WI38 (cell line): ENCODE measurements at regions not wholly inside any gene's neighbourhood (a gene's known extent, or its start where the extent isn't known, plus 50 kb on each side); places are given as distances from the start of the nearest gene placed in this dataset.

Experiments used
- H3K4me3 ChIP-seq: 2 replicates; pipeline ENCODE4 v1.5.1; 2011; ENCODE audit warnings: low read depth, mild to moderate bottlenecking, control low read depth, low read length
- TF ChIP-seq, protein P1 (sequence below): IDR thresholded peaks from 2 replicates; pipeline ENCODE4 v1.5.1; 2012; ENCODE audit warnings: low read depth, mild to moderate bottlenecking, control low read depth, low read length

DNA sequence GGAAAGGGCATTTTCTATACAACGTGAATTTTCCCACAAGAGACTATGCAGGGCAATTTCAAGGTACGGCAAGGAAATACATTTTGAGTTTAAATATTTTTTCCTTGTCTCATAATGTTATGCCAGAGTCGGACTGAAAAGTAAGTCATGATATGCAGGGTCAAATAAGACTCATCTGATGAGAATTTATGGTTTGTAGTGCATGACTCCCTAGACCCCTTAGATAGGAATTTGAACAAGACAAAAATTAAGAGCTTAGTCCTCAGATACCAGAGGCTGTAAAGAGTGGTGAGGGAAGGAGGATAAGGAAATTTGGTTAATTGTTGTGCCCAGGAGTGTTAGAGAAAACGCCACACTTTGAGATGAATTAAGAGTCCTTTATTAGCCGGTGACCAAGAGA, 616.6 kb downstream of the XPNPEP1 start:
- H3K4me3 ChIP-seq, result no peak overlapping the region
- TF ChIP-seq, protein P1, sequence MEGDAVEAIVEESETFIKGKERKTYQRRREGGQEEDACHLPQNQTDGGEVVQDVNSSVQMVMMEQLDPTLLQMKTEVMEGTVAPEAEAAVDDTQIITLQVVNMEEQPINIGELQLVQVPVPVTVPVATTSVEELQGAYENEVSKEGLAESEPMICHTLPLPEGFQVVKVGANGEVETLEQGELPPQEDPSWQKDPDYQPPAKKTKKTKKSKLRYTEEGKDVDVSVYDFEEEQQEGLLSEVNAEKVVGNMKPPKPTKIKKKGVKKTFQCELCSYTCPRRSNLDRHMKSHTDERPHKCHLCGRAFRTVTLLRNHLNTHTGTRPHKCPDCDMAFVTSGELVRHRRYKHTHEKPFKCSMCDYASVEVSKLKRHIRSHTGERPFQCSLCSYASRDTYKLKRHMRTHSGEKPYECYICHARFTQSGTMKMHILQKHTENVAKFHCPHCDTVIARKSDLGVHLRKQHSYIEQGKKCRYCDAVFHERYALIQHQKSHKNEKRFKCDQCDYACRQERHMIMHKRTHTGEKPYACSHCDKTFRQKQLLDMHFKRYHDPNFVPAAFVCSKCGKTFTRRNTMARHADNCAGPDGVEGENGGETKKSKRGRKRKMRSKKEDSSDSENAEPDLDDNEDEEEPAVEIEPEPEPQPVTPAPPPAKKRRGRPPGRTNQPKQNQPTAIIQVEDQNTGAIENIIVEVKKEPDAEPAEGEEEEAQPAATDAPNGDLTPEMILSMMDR, result no peak

DNA sequence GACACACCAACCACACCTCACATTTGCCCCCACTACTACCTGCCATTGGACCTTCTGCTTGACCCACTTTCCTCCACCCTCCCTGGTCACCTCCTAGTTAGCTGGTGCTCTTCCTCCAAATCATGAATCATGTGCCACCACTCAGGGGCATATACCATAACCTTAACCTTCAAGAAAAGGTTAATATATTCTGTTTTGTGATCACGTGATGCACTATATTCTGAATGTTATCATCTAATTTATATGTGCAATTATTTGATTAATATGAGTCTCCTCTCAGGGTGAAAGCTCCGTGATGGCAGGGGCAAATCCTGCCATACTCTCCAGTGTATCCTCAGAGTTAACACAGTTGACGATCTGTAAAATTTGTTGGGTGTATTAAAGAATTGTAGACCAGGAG, 635.5 kb downstream of the XPNPEP1 start:
- TF ChIP-seq, protein P1, result no peak

DNA sequence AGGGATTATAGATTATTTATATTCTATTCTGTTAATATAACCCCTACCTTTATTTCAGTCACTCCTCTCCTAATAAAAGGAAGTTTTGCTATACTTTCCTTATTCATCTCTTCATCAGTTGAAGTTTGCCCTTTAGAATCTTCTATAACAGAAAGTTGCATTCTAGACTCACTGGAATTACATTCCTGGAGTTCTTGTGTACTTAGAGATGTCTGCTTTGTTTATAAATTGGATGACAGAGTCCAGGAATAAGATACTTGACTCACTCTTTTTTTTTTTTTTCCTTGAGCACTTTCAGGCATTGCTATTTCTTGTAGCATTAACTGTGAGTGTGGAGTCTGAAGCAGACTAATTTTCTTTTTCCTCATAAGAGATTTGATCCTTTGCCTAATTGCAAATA, 640.8 kb downstream of the XPNPEP1 start:
- H3K4me3 ChIP-seq, result no peak overlapping the region
- TF ChIP-seq, protein P1, result no peak

More for the DNA sequence above, 635.5 kb downstream of the XPNPEP1 start:
- H3K4me3 ChIP-seq, result no peak overlapping the region

DNA sequence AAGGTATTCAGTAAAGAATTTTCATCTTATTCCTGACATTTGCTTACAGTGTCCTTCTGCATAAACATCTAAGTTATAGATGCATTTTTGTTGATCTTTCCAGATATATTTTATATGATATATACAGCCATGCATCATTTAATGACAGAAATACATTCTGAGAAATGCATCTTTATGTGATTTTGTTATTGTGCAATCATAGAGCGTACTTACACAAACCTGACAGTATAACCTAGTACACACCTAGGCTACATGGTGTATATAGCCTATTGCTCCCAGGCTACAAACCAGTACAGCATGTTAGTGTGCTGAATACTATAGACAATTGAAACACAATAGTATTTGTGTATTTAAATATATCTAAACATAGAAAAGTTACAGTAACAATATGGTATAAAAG, 642.0 kb downstream of the XPNPEP1 start:
- no peak overlapping the region for H3K4me3 ChIP-seq
- TF ChIP-seq, protein P1, result no peak

DNA sequence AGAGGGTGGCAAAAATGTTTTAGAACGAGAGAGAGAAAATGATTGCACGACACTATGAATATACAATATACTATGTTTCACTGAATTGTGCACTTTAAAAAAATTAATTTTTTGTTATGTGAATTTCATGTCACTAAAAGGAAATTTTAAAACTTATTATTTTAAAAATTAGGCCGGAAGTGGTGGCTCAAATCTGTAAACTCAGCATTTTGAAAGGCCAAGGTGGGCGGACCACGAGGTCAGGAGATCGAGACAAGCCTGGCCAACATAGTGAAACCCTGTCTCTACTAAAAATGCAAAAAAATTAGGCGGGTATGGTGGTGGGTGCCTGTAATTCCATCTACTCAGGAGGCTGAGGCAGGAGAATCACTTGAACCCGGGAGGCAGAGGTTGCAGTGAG, 642.5 kb downstream of the XPNPEP1 start:
- H3K4me3 ChIP-seq, result no peak overlapping the region
- TF ChIP-seq, protein P1, result no peak

DNA sequence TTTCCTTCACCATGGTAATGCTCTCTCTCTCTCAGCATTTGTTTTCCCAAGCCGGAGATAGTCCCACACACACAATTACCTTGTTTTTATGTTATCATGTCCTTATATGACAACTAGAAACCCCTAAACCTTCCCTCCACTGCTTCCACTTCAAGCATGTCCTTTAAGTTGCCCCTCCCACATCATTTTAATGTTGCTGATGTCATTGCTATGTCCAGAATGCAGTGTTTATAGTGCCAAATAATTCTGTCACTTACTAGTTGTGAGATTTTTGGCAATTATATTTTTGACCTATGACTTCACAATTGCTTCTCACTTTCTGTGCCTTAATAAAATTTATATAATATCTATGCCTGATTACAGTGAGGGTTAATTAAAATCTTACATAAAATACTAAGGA, 645.9 kb downstream of the XPNPEP1 start:
- TF ChIP-seq, protein P1, result no peak
- no peak overlapping the region for H3K4me3 ChIP-seq

DNA sequence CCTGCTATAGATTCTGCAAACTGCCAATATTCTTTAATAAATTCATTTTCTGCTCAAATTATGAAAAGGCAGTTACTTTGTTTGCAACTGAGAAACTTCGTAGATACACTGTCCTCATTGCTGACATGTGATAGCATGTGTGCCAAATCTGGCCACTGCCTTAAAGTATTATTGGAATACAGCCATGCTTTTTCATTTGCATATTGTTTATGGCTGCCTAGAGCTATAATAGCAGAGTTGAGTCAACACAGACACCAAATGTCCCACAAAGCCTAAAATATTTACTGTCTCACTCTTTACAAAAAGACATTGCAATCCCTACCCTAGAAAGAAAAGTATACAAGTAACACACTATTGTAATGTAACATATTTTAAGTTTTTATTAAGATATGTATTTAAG, 647.4 kb downstream of the XPNPEP1 start:
- no peak overlapping the region for H3K4me3 ChIP-seq
- TF ChIP-seq, protein P1, result no peak
